ENCODE measurements at regions not wholly inside any gene's neighbourhood (a gene's known extent, or its start where the extent isn't known, plus 50 kb on each side); places are given as distances from the start of the nearest gene placed in this dataset.

DNA sequence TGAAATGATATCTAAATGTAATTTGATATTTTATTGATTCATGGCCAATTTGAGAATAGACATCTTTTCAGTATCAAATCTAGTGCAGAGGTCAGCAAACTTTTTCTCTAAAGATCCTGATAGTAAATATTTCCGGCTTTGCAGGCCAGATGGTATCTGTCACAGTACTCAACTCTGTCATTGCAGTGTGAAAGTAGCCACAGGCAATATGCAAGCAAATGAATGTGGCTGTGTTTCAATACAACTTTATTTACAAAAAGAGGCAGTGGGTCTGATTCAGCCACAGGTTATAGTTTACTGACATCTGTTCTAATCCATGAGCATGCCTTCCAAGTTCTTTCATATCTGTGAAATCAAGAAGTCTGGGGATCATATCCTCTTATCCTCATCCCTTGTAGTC is 221.2 kb downstream of the PRDM2 start:
- no peaks in the 10 kb centered on the region for H3K79me2 ChIP-seq (ENCODE audit: insufficient read depth, low read length)

More for the DNA sequence above, 221.2 kb downstream of the PRDM2 start:
- WGBS (ENCODE audit: low lambda C conversion rate) = 7% methylated on average over 1 of the region's 1 CpG
- Histone ChIP-seq H4K20me1 (ENCODE audit: insufficient read depth, low read length) (no peaks in the 10 kb centered on the region), H3K27ac (ENCODE audit: extremely low read length, insufficient read depth, low read length) (no peak overlapping the region), H3K4me1 (ENCODE audit: insufficient read depth, low read length) (peaks cover 13% of the 10 kb centered on the region; the same call in 1 of the 2 replicates), H3K9ac (ENCODE audit: insufficient read depth, low read depth, low read length) (no peak overlapping the region), H3K4me3 (replicated peaks in 1 of 3; ENCODE audit: insufficient read depth in 1 of 3, low read depth in 2 of 3, low read length in 3 of 3) (no peak overlapping the region), H3K27me3 (ENCODE audit: control insufficient read depth in 1 of 2, insufficient read depth in 2 of 2, low read length in 2 of 2) (peaks cover 0 to 1% of the 10 kb centered on the region in 2 experiments; a peak in 1 of 5 replicates), H3K36me3 (replicated peaks in 1 of 2; ENCODE audit: control insufficient read depth in 1 of 2, insufficient read depth in 2 of 2, low read length in 2 of 2) (no peaks in the 10 kb centered on the region), H2AFZ (ENCODE audit: low read length) (no peak overlapping the region), H3K4me2 (ENCODE audit: low read depth, low read length) (no peak overlapping the region), H3K9me3 (ENCODE audit: low read length) (no peaks in the 10 kb centered on the region; the same call in 1 of the 2 replicates)
- POLR2A ChIA-PET = no interaction called here
- DNase-seq (ENCODE audit: low spot score) (no peak), ATAC-seq (no peak), FAIRE-seq (no peak)
- intact Hi-C loops (cut with micrococcal nuclease; ENCODE audit: unreplicated experiment) = no loop called here
- in situ Hi-C loops (cut with HindIII; ENCODE audit: extremely low pct_ligation_motif_present, low pct_unique_long_range_greater_than_20kb) = no loop called here
- no peak for TF ChIP-seq GABPA (IDR thresholded peaks at IDR 0.05; ENCODE audit: low read depth, low read length)
- TF ChIP-seq GABPA (CRISPR knock-in tag; IDR thresholded peaks at IDR 0.05; ENCODE audit: low read depth) = no peak
- TF ChIP-seq ZNF598 (CRISPR knock-in tag; IDR thresholded peaks at IDR 0.05; ENCODE audit: borderline replicate concordance) = no peak
- TF ChIP-seq ZNF691 (CRISPR knock-in tag; IDR thresholded peaks at IDR 0.05; ENCODE audit: borderline replicate concordance, low read depth) = no peak
- no peak for TF ChIP-seq ZNF546 (CRISPR knock-in tag; conservative IDR thresholded peaks at IDR 0.05)
- TF ChIP-seq RFXAP (CRISPR knock-in tag; IDR thresholded peaks at IDR 0.05; ENCODE audit: borderline replicate concordance) = no peak
- TF ChIP-seq NONO (IDR thresholded peaks at IDR 0.05) = no peak
- TF ChIP-seq NONO (CRISPR knock-in tag; conservative IDR thresholded peaks at IDR 0.05) = no peak
- no peak for TF ChIP-seq MIER2 (CRISPR knock-in tag; IDR thresholded peaks at IDR 0.05)
- TF ChIP-seq ZNF17 (CRISPR knock-in tag; IDR thresholded peaks at IDR 0.05) = no peak
- TF ChIP-seq KLF16 (CRISPR knock-in tag; IDR thresholded peaks at IDR 0.05) = no peak
- TF ChIP-seq ZNF10 (CRISPR knock-in tag; IDR thresholded peaks at IDR 0.05; ENCODE audit: borderline replicate concordance, low read depth) = no peak
- TF ChIP-seq ZNF816 (CRISPR knock-in tag; IDR thresholded peaks at IDR 0.05; ENCODE audit: borderline replicate concordance) = no peak
- TF ChIP-seq, protein P1, sequence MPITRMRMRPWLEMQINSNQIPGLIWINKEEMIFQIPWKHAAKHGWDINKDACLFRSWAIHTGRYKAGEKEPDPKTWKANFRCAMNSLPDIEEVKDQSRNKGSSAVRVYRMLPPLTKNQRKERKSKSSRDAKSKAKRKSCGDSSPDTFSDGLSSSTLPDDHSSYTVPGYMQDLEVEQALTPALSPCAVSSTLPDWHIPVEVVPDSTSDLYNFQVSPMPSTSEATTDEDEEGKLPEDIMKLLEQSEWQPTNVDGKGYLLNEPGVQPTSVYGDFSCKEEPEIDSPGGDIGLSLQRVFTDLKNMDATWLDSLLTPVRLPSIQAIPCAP (CRISPR knock-in tag; IDR thresholded peaks at IDR 0.05; ENCODE audit: low read depth) = no peak
- BruUV-seq (replicated peaks) = no TSS peak
- CTCF ChIA-PET (ENCODE audit: low intra/inter-chr PET ratio, low total read pairs) = no interaction called here
